NCI-H524 (cell line): ENCODE measurements at regions not wholly inside any gene's neighbourhood (a gene's known extent, or its start where the extent isn't known, plus 50 kb on each side); places are given as distances from the start of the nearest gene placed in this dataset.
"Not testable (repeated sequence)": the region's sequence is repeated elsewhere in the genome, so short reads cannot be mapped to it uniquely, and the experiment has no call there.

ENCODE experiments used
- DNase-seq, 2 experiments: peaks; one replicate each; lab custom pipeline; 2025; lab: John Stamatoyannopoulos, UW

DNA sequence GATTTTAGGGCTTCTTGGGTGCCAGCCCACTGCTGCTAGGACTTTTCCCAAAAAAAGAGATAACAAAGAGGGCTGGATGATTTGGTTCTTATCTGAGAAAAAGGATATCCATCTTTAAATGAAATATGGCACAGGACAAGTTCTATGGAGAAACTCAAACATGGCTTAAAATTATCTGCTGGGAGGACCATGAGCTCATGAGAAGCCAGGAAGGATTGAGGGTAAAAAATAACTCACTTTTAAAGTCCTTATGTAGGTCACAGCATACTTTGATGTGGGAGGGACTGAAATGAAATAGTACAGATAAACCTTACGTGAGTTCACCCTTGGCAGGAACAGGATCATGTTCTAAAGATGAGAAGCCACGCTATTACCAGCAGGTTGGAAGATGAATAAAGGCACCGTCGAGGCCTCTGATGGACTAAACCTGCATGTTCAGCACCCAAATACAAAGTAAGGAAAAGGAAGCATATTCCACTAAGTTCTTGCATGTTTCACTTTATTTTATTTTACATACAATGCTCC, 369.2 kb upstream of the KLF6 start:
- DNase-seq = no peak

DNA sequence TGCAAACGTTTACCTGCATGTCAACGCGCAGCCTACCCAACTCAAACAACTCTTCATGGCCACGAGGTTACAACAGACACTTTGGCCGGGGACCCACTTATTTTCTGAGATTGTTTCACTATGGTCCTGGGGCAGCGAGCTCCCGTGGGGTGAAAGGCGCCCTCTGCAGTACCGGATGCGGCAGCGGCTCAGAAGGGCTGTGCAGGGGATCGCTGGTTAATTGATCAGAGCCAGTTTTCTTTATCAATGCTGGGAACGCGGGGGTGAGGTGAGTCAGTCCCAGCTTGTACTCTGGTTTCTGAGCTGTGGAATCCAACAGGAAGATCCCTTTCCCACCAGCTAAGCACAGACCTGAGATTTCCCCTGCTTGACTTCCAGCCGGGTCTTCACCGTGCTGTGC, 366.5 kb upstream of the KLF6 start:
- no peak for DNase-seq

DNA sequence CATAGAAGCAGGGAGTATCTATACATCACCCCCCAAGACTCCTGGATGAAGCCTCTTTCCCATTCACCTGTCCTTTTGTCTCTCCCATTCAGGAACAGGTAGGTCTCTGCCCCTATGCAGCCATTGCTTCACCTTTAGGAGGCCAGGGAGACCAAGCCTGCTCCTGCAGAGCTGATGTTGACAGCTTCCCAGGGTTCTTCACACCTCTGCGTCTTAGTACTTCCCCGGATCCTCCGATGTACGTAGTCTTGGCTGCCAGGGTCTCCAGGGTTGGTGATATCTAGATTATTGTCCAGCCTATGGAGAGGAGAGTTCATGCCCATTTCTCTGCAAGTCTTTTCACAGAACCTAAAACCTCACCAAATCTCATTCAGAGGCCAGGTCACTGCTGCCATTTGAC, 365.7 kb upstream of the KLF6 start:
- DNase-seq = no peak

DNA sequence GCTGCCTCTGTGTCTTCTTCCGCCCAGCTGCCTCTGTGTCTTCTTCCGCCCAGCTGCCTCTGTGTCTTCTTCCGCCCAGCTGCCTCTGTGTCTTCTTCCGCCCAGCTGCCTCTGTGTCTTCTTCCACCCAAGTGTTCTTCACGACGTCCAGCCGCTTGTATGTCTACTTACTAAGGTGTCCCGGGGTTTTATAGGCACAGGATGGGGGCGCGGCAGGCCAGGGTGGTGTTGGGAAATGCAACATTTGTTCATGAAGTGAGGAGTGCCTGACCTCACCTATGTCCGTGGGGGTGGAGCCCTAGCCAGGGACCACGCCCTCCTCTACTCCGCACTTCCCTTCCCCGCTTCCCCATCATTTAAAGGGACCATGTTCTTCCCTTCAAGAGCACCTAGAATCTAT, 364.5 kb upstream of the KLF6 start:
- DNase-seq = not testable (repeated sequence)

DNA sequence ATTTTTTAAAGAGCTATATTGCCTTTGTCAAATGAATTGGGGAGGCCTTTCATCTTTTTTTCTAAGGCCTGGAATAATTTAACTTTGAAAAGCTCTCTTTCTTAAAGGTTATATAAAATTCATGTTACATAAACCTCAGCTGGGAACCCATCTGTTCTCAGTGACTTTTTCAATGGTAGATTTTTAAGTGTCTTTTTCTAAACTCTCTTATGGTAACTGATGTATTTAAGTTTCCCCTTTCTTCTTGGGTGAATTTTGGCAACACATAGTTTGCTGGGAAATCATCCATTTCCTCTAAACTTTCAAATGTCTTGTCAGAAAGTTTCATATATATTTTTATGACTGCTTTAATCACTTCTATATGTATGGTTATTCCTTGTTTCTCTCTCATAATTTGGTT, 362.2 kb upstream of the KLF6 start:
- DNase-seq = no peak

DNA sequence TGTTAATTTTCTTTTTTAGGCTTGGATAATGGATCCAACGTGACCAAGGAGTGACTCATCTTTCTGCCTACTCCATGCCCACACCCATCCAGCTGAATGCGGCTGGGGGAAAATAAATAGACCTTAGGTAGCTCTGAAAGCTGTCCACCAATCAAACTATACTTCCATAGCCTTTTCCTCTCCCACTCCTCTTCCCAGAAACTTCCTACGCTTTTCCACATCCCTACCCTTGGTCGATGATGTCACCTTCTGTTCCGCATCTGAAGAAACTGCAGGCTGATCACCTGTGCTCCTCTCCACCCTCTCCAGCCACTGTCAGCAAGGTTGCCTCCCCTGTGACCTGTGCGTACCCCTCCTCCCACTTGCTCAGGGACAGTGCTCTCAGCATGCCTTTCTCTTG, 359.8 kb upstream of the KLF6 start:
- no peak for DNase-seq

DNA sequence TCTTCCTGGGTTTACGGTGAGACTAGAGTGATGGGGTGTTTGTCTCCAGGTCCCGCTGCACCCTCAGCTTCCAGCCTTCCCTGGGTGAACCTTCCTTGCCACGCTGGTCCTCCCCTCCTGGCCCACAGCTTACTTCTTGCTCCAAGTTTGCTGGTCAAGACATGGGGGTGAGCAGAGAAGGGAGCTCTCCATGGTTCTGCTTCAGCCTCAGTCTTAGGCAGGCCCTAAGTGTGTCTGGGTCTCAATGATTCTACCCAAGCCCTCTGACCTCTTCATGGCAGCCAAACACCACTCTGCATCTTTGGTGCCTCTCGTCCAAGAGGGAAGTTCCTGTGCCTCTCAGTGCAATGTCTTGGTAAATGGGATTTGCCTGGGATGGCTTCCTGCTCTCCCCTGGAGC, 356.5 kb upstream of the KLF6 start:
- DNase-seq = no peak

DNA sequence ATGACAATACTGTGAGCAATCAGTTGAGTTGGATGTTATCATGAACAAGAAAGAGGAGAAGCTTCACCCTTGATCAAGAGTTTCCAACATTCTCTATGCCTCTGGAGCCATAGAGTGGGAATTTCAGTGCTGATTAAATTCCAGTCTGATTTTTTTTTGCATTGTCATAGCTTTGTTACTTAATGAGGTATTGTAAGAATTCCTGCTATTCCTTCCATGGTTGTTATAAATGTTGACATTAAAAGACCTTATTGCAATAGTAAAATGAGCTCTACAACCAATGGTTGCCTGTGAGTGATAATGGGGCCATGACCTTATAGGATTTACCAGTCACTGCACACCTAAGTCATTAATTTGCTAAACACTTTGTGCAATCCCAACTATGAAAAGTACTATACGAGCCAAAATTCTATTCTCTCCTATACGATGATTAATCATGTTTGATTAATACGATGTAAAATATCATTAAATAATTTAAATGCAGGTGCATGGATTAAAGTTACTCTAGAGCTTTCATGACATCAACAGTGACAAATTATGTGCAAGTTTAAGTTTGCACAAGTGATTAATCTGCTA, 353.2 kb upstream of the KLF6 start:
- no peak for DNase-seq

DNA sequence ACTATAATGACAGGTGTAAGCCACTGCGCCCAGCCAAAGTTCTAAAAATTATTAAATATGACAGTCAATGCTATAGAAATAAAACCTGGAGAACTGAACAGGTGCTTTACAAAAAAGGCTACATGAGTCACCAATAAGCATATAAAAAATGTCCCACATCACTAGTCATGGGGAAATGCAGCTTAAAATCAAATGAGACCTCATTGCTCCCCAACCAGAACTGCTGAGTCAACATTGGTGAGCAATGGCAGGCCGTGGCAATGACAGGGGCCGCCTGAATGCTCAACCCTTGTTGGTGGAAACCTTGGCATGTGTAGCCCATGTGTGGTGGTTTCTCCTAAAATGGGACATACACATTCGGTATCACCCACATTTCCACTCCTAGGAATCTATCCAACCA, 352.3 kb upstream of the KLF6 start:
- DNase-seq = no peak

DNA sequence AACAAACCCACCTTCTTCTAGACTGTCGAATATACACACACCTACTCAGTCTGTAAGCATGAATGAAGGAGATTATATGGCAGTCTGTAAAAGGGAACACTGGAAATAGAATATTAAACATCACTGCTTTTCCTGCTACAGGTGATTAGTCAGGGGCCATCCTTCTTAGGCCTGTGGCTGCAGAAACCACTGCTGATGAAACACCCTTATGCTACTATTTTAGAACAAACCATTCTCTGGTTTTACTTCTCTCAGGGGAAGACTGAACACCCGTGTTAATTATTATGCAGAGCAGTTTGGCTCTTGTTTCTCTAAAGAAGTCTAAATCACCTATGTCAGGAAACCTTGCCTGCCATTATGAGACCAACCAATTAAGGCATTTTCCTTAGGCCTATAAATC, 351.1 kb upstream of the KLF6 start:
- DNase-seq = no peak

DNA sequence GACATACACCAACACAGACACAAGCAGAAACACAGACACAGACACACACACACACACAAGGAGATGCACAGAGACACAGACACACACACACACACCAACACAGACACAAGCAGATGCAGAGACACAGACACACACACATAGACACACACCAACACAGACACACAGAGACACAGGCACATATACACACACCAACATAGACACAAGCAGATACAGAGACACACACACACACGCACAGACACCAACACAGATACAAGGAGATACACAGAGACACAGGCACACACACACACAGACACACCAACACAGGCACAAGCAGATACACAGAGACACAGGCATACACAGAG, 347.2 kb upstream of the KLF6 start:
- no peak for DNase-seq

DNA sequence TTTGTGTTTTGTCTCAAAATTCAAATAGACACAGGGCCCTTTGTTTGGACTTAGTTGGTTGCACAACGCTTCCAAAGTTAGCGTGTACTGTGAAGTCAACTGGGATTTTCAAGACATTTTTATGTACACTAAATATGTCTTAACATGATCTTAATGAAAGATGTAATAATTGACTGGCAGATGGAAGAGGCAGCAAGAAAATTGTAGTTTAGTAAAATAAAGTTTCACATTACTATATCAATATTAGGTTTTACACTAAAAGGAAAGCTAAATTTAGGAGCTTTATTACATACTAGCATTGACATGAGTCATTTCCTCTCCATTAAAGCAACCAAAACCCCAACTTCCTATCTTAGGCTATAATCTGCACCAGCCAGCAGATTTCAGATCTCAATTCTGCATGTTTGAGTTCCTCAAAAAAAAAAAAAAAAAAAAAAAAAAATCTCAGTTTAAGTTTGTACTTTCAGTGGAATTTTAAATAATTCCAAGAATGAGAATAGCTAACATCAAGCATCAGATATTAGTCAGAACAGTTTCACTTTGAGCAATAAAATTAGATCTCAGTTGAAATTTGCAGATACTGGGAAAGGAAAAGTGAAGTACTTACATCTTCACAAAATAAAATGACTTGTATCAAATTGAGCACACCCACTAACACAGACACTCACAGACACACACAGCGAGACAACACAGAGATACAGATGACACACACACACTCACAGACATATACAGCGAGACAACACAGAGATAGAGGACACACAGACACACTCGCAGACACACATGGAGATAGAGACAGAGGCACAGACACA, 346.6 kb upstream of the KLF6 start:
- no peak for DNase-seq

DNA sequence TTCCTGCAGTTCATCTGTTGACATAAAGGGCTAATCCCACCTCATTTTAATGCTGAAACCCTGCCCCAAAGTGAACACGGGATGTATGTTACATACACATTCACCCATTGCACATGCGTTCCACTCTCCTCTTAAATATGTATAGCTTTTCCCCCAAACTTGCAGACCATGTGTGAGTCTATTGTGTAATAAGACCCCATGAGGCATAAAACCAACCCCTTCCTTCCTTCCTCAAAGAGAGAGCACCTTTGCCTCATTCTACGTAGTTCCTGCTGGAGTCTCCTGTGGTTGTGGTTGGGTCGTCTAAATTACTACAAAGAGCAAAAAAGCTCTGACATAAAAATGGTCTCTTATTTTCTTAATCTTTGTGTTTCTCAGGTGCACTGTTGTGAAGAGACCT, 345.7 kb upstream of the KLF6 start:
- no peak for DNase-seq

DNA sequence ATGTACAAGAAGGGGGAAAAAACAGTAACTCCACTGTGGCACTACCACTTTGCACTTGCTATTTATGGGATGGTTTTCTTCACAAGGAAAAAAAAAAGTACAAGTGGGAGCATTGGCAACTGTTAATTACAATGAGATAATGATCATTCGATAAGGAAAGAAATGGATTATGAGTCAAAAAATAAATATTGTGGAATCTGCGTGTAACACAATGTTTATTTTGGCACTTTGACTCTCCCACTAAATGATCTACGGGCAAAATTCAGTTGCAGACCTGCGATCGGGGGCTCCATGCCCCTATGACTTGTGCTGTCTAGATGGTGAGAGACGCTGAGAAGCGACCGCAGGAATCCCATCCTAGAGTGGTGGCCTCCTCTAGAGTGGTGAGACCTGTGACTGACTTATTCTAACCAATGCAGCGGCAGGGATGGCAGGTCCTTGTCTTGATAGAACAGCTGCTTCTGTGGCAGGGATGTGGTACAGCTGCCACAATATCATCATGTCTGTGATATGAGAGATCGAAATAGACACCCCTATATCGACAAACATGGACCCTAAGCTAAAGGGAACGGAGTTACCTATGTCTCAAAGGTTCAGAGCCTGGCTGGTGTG, 345.0 kb upstream of the KLF6 start:
- no peak for DNase-seq

DNA sequence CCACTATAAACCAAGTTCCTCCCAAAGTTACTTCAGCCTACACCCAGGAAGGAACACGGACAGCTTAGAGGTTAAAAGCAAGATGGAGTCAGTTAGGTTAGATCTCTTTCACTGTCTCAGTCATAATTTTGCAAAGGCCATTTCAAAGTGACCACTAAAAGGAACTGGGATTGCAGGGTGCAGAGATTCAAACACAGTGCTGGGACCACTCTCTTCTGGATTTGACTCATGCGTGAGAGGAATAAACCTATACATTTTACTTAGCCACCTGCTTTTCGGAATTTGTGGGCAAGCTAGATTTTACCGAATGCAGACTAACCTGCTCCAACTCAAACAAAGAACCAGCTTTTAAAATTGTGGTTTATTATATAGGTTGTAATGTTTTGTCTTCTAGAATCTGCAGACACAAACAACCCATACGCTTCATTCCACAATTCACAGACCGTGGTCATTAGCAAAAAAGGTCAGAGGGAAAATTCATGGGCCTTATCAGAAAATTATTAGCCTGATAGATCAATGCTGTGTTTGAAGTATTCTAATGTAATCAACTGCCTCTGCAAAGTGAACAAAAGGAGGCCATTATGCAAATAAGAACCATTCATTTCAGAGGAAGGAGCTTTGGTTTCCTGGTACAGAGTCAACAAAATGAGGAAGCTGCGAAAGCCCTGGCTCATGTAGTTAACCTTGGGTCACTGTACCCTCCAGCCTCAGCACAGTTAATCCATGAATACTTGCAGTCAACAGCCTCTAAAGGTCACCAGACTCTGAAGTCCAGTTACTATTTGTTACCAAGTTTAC, 342.7 kb upstream of the KLF6 start:
- DNase-seq = no peak

DNA sequence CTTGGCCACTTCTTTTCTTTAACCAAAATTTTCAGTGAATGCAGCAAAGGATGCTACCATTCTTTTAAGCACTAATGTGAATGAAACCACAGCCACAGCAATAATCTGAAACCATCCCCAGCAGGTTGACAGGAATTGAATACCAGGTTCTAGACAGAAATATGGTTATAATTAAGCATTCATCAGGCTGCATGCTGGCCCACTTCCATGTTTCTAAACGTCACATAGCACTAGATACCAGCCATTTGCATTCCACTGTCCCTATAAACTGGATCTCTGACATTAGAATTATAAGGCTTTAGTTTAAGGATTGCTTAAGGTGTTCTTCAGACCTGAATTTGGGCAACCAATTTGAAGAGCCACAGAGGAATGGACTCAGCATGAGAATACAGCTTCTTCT, 340.8 kb upstream of the KLF6 start:
- DNase-seq = no peak

DNA sequence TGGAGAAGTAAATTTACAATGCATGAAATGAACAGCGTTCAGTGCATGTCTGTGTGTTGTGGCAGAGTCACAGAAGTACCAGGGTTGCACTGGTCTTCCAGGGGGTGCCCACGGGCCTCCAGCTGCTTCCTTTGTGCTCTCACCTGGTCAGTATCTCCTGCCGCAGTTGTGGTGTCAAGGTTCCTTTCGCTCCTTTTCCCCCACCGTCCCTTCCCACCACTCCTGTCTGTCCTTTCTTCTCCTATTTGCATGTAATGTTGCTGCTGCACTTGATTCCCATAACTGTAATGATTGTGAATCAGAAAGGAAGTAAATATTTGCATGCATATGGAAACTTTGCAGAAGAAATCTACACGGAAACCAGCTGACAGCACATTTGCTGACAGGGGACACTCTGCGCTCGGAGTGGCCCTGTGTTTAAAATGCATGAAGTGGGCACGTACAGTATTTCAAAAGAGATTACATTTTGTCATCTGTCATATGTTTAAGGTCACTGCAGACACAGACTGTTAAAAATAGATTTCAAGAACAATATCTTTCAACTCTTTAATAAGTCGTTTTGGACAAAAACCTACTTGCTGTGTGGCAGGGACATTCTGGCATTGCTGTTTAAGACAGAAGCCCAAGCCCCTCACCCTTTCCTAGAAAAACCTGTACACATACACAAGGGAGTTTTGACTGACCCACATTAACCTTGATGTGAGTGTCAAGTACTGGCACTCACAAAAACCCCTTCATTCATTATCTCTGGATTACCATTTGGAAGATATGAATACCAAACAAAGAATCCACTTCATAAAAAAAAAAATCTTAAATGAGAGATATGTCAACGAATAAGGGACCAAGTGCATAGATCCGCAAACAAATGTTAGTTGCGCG, 336.7 kb upstream of the KLF6 start:
- no peak for DNase-seq

DNA sequence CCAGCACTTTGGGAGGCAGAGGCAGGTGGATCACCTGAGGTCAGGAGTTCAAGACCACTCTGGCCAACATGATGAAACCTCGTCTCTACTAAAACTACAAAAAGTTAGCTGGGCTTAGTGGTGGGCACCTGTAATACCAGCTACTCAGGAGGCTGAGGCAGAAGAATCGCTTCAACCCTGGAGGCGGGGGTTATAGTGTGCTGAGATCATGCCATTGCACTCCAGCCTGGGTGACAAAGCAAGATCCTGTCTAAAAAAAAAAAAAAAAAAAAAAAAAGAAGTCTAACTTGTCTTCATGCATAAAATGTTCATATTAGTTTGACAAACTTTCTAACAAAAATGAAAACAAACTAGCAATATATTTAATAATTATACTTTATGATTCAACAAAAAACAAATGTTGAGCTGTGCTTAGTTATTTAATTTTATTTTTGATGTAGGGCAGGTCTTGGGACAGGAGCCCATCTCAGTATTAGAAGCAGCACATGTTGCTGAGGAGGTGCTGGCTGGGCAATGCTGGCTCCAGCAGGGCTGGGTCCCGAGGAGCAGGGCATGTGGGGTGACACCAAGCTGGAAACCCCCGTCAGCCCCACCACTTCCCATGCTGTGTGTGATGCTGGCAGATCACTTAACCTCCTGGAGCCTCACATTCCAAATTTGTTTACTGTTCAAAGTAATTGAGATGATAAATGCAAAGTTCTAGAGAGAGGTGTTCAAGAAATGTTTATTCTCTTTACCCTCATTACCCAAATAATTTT, 335.3 kb upstream of the KLF6 start:
- DNase-seq = no peak

DNA sequence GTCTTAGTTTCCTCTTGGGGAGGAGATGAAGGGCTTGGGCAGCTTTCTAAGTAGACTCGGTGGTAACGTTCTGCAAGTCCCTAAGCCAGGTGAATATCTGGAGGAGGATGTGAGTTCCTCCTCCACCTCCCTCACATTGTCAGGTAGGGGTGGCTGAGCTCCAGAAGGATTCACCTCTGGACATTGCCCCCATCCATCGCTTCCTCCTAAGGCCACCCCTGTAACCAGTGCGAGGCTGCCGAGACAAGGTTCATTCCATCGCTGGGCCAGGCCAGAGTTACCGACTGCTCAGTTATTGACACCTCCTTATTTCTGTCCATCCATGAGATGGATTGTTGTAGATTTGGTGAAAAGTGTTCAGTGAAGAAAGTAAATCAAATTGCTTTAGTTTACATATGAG, 334.1 kb upstream of the KLF6 start:
- no peak for DNase-seq

DNA sequence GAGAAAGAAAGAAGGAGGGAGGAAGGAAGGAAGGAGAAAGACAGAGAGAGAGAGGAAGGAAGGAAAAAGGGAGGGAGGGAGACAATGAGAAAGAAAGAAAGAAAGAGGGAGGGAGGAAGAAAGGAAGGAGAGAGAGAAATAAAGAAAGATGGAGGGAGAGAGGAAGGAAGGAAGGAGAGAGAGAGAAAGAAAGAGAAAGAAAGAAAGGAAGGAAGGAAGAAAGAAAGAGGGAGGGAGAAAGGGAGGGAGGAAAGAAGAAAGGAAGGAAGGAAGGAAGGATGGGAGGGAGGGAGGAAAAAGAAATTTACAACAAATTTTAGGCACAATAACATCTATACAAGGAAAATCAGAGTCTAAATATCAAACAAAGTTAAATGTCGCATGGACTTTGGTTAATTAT, 332.6 kb upstream of the KLF6 start:
- no peak for DNase-seq

DNA sequence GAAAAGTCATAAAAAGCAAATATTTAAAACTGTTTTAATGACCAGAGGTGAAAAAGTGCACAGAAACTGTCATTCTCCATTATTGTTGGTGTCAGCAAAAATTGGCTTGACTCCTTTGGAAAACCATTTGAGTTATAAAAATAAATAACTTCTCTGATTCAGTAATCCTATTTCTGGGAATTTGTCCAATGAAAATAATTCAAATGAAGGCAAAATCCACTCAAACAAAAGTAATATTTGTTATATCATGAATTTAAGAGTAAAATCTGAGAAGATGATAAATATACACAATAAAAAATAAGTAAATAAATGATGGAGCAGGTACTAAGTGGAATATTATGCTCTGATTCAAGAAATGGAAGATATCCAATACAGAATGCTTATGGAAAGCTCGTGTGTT, 326.6 kb upstream of the KLF6 start:
- no peak for DNase-seq
